ENCODE measurements at regions not wholly inside any gene's neighbourhood (a gene's known extent, or its start where the extent isn't known, plus 50 kb on each side); places are given as distances from the start of the nearest gene placed in this dataset.

GRCh38 chrX:2561456-2561855 is 60.7 kb upstream of the DHRSX start:
- TF ChIP-seq CTCF (IDR thresholded peaks at IDR 0.05) (no peak), POLR2A (IDR thresholded peaks at IDR 0.05) (no peak)

Measured in Peyer's patch (tissue), 4 donors.